ENCODE measurements at regions not wholly inside any gene's neighbourhood (a gene's known extent, or its start where the extent isn't known, plus 50 kb on each side); places are given as distances from the start of the nearest gene placed in this dataset.

GRCh38 chr14:83764656-83765599 lies 1765.0 kb upstream of the FLRT2 start:
- DNase-seq, result no peak

- DNase-seq, result no peak
Observed at GRCh38 chr14:83777516-83777915, 1752.4 kb upstream of the FLRT2 start.

- no peak for DNase-seq
Observed at GRCh38 chr14:83779266-83779665, 1750.7 kb upstream of the FLRT2 start.

- DNase-seq, result no peak
Observed at GRCh38 chr14:83780321-83780720, 1749.6 kb upstream of the FLRT2 start.

GRCh38 chr14:83798421-83798820 lies 1731.5 kb upstream of the FLRT2 start:
- DNase-seq, result no peak

- DNase-seq, result no peak
Observed at GRCh38 chr14:83799233-83799632, 1730.7 kb upstream of the FLRT2 start.

GRCh38 chr14:83814896-83815295 lies 1715.0 kb upstream of the FLRT2 start:
- DNase-seq, result no peak

- no peak for DNase-seq
Observed at GRCh38 chr14:83816761-83817160, 1713.2 kb upstream of the FLRT2 start.

GRCh38 chr14:83825843-83826242 lies 1704.1 kb upstream of the FLRT2 start:
- no peak for DNase-seq

- DNase-seq, result no peak
Observed at GRCh38 chr14:83826838-83827237, 1703.1 kb upstream of the FLRT2 start.

GRCh38 chr14:83827383-83827782 lies 1702.6 kb upstream of the FLRT2 start:
- no peak for DNase-seq

GRCh38 chr14:83828406-83828805 lies 1701.5 kb upstream of the FLRT2 start:
- DNase-seq, result no peak

GRCh38 chr14:83830316-83830715 lies 1699.6 kb upstream of the FLRT2 start:
- no peak for DNase-seq

- no peak for DNase-seq
Observed at GRCh38 chr14:83838226-83838625, 1691.7 kb upstream of the FLRT2 start.

- no peak for DNase-seq
Observed at GRCh38 chr14:83842547-83842946, 1687.4 kb upstream of the FLRT2 start.

GRCh38 chr14:83847102-83847501 lies 1682.8 kb upstream of the FLRT2 start:
- no peak for DNase-seq

- no peak for DNase-seq
Observed at GRCh38 chr14:83850092-83850491, 1679.9 kb upstream of the FLRT2 start.

GRCh38 chr14:83856334-83856733 lies 1673.6 kb upstream of the FLRT2 start:
- no peak for DNase-seq

- no peak for DNase-seq
Observed at GRCh38 chr14:83860631-83861155, 1669.3 kb upstream of the FLRT2 start.

- no peak for DNase-seq
Observed at GRCh38 chr14:83863042-83863774, 1666.7 kb upstream of the FLRT2 start.

GRCh38 chr14:83864106-83864505 lies 1665.8 kb upstream of the FLRT2 start:
- DNase-seq, result no peak

GRCh38 chr14:83867566-83868225 lies 1662.2 kb upstream of the FLRT2 start:
- no peak for DNase-seq

Measured in inflammatory macrophage (primary cell).